ENCODE measurements at regions not wholly inside any gene's neighbourhood (a gene's known extent, or its start where the extent isn't known, plus 50 kb on each side); places are given as distances from the start of the nearest gene placed in this dataset.
"Not testable (repeated sequence)": the region's sequence is repeated elsewhere in the genome, so short reads cannot be mapped to it uniquely, and the experiment has no call there.

GRCh38 chr3:4083225-4084015, 219.7 kb upstream of the SETMAR start:
- no peak for DNase-seq
- Histone ChIP-seq H3K36me3 (no peaks in the 10 kb centered on the region), H3K4me3 (no peak overlapping the region), H3K27me3 (no peaks in the 10 kb centered on the region), H3K9me3 (no peaks in the 10 kb centered on the region), H3K27ac (no peak overlapping the region), H3K4me1 (no peaks in the 10 kb centered on the region)
- intact Hi-C loops (cut with DNase I) = no loop called here
- TF ChIP-seq POLR2A (IDR thresholded peaks at IDR 0.05) = no peak
- TF ChIP-seq, protein P1, sequence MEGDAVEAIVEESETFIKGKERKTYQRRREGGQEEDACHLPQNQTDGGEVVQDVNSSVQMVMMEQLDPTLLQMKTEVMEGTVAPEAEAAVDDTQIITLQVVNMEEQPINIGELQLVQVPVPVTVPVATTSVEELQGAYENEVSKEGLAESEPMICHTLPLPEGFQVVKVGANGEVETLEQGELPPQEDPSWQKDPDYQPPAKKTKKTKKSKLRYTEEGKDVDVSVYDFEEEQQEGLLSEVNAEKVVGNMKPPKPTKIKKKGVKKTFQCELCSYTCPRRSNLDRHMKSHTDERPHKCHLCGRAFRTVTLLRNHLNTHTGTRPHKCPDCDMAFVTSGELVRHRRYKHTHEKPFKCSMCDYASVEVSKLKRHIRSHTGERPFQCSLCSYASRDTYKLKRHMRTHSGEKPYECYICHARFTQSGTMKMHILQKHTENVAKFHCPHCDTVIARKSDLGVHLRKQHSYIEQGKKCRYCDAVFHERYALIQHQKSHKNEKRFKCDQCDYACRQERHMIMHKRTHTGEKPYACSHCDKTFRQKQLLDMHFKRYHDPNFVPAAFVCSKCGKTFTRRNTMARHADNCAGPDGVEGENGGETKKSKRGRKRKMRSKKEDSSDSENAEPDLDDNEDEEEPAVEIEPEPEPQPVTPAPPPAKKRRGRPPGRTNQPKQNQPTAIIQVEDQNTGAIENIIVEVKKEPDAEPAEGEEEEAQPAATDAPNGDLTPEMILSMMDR (IDR thresholded peaks at IDR 0.05) = no peak
- WGBS, 2 donors = 63 to 67% methylated on average over 9 of the region's 9 CpGs

DNA sequence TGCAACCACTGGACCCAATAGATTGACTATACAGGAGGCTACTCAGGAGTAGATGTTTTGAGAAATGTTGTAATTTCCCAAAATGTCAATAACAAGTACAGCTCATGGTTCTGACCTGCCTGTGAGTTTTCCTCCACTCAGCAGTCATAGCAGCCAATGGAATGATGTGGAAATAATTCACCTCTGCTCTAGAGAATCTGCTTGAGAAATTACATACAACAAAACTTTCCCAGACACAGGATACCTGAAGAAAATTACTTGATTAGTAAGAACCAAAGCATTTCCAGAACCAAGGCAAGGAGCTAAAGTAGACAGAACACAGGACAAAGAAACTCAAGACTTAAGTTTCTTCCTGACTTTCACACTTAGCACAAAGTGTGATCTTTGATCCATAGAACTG, 218.9 kb upstream of the SETMAR start:
- H3K36me3 ChIP-seq = no peaks in the 10 kb centered on the region
- intact Hi-C loops (cut with DNase I) = no loop called here
- H3K27me3 ChIP-seq = no peaks in the 10 kb centered on the region
- no peaks in the 10 kb centered on the region for H3K4me1 ChIP-seq
- H3K27ac ChIP-seq = no peak overlapping the region
- no peak overlapping the region for H3K4me3 ChIP-seq
- DNase-seq = no peak
- no peaks in the 10 kb centered on the region for H3K9me3 ChIP-seq
- TF ChIP-seq, protein P1 (IDR thresholded peaks at IDR 0.05) = no peak
- no peak for TF ChIP-seq POLR2A (IDR thresholded peaks at IDR 0.05)

- 52 to 75% methylated on average over 3 of the region's 3 CpGs for WGBS, 2 donors
- intact Hi-C loops (cut with DNase I); H3K27ac ChIP-seq; DNase-seq; H3K36me3 ChIP-seq; H3K27me3 ChIP-seq; H3K4me3 ChIP-seq; H3K4me1 ChIP-seq; H3K9me3 ChIP-seq: not testable (repeated sequence)
Observed at GRCh38 chr3:4086662-4087061, 216.5 kb upstream of the SETMAR start.

GRCh38 chr3:4091786-4092185, 211.4 kb upstream of the SETMAR start:
- H3K4me3 ChIP-seq = no peak overlapping the region
- H3K27ac ChIP-seq = no peak overlapping the region
- no peaks in the 10 kb centered on the region for H3K36me3 ChIP-seq
- no peak for TF ChIP-seq POLR2A (IDR thresholded peaks at IDR 0.05)
- TF ChIP-seq, protein P1 (IDR thresholded peaks at IDR 0.05) = no peak
- no peaks in the 10 kb centered on the region for H3K27me3 ChIP-seq
- no peaks in the 10 kb centered on the region for H3K9me3 ChIP-seq
- intact Hi-C loops (cut with DNase I) = no loop called here
- DNase-seq = no peak
- no peaks in the 10 kb centered on the region for H3K4me1 ChIP-seq

DNA sequence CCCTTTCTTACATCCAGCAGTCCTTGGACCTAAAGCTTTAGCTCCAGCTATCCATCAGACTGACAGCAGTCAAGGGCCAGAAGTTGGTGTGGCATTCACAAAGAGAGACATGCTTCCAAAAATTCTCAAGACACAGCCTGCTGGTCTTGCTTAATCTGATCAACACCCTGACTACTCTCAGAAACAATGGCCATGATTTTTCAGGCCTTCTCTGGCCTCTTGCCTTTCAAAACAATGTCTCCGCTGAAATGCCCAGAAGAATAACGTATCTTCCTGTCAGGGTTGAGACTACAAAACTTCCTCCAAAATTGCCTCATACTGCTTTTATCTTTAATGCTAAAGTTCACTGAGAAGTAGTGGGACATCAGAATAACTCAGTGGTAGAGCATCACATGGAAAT, 205.4 kb upstream of the SETMAR start:
- Histone ChIP-seq H3K4me1 (no peaks in the 10 kb centered on the region), H3K36me3 (no peaks in the 10 kb centered on the region), H3K27me3 (no peaks in the 10 kb centered on the region), H3K27ac (no peak overlapping the region), H3K9me3 (no peaks in the 10 kb centered on the region), H3K4me3 (no peak overlapping the region)
- 45% methylated on average over 2 of the region's 2 CpGs for WGBS, 2 donors
- TF ChIP-seq POLR2A (IDR thresholded peaks at IDR 0.05) = no peak
- TF ChIP-seq, protein P1 (IDR thresholded peaks at IDR 0.05) = no peak
- DNase-seq = no peak
- intact Hi-C loops (cut with DNase I) = no loop called here

- TF ChIP-seq, protein P1 (IDR thresholded peaks at IDR 0.05) = no peak
- no peak for TF ChIP-seq POLR2A (IDR thresholded peaks at IDR 0.05)
- intact Hi-C loops (cut with DNase I) = no loop called here
- DNase-seq = no peak
Observed at GRCh38 chr3:4099607-4100006, 203.6 kb upstream of the SETMAR start.

More at GRCh38 chr3:4099607-4100006, 203.6 kb upstream of the SETMAR start:
- Histone ChIP-seq H3K9me3 (no peaks in the 10 kb centered on the region), H3K4me1 (no peaks in the 10 kb centered on the region), H3K27me3 (no peaks in the 10 kb centered on the region), H3K36me3 (no peaks in the 10 kb centered on the region), H3K27ac (no peak overlapping the region), H3K4me3 (no peak overlapping the region)

Measured in esophagus squamous epithelium (tissue), 5 donors.